NCI-H526 treated with DMSO at 0.1 percent for 48 hours (cell line): ENCODE measurements at regions not wholly inside any gene's neighbourhood (a gene's known extent, or its start where the extent isn't known, plus 50 kb on each side); places are given as distances from the start of the nearest gene placed in this dataset.
A peak's percentile ranks its signal among the peaks of the same experiment; 100 is the strongest.

Source experiments
- DNase-seq: peaks from one replicate; lab custom pipeline; 2025; lab: John Stamatoyannopoulos, UW

DNA sequence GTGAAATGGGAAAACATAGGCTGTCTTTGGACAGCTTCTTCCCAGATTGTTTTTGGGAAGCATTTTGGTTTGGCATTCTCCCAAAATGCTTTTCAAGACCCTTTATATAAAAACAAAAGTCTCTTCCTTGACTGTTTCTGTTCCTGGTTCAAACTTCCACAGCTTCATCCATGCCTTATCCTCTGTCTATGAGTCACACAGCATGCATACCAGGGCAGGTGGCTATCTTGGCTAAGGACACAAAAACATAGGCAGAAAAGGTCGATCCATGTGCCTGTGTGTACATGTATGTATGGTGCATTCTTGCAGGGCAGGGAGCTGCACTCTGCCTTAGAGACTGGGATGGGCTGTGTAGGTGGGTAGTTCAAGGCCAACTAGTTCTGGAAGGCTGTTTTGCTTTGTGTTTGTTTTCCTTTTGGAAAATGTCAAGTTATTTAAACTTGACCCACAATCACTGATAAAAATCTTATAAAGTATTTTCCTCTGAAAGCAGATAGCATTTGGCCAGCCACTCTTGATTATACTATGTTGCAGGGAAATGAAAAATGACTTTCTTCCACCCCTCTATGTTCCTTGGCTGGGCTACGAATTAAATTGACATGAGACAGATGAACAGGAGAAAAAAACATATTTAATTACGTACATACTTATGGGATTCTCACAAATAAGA is 437.0 kb downstream of the SIPA1L2 start:
- DNase-seq: no peak

DNA sequence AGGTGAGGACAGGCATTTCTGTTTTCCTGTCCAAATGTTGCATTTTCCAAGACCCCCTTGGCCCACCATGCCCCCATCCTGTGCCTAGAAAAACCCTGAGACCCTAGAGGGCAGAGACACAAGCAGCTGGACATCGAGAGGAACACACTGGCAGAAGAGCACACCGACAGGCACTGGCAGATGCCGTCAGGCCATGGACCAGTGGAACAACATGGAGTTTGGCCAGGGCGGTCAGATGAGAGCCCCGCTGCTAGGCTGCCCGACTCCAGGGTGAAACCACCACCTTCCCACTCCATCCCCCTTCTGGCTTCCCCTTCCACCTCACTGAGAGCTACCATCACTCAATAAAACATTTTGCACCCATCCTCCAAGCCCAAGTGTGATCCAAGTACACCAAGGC is 438.4 kb downstream of the SIPA1L2 start:
- no peak for DNase-seq

DNA sequence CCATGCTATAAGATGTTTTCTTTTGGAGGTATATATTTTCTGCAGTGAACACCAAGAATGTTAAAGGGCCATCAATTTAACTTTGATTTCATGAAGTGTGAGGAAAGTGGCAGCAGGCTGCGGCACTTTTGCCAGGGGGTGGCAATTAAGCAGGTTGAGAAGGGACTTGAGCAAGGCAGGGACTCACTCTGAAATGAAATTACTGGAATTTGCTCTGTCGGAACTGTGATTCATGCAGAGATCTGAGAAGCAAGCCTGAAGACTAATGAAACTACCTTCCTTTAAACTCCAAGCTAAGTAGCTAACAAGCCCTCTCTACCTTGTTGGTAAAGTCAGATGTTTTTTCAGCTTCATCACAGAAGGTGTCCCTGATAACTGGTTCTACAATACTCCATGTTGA is 441.6 kb downstream of the SIPA1L2 start:
- DNase-seq: no peak

DNA sequence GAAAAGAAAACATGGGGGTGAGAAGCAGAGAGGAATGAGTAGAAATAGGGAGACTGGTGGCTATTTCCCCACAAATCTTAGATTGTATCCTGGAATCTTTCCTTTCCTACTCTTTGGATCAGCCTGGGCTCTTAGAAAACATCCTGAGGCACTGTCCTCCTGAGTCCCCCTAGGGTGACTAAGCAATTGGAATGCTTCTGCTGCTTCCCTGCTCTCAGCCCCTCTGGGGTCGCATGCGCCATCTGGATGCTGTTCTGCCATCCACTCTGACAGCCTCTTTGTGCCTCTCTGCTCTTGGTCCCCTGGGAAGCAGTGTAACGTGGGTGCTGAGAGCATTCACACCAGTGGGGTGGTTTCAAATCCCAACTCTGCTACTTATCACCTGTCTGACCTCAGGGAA is 443.0 kb downstream of the SIPA1L2 start:
- DNase-seq: no peak

DNA sequence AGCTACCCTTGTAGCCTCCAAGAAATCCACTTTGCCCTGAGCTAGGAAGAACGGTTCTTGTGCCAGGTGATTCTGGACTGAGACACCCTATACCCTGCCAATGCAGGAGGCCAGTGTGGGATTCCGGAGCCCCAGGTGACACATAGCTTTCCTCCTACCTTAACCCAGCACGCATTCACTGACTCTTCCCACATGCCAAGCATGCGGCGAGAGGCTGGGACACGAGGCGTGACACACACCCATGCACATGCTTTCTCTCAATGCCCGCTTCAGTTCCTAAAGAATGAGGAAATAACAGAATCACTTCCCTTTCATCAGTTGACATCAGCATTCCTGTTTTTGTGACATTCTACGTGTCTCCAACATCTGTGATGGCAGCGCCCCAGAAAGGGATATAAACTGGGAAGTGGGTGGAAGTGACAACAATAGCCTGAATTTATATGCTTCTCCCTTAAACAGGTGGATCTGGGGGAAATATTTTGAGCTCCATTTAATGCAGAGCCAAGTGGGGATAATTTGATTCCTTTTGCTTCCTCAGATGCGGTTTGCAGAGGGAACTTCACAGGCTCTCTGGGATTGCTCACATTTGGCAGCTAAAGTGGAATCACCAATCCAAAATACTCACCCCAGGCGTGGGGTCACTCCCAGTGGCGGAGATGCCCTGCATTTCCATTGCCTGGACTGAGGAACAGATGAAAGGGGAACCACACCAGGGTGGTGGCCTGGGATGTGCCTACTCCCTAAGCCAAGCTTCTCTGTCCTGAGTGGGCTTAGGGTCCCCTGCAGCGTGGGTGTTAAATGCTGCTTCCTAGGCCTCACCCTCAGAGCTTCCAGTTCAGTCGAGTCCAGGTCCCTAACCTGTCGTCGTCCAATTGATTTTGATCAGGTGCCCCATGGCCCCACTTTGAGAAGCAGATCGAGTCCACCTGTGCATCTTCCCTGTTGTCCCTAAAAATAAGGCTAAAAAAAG is 445.1 kb downstream of the SIPA1L2 start:
- DNase-seq: no peak

DNA sequence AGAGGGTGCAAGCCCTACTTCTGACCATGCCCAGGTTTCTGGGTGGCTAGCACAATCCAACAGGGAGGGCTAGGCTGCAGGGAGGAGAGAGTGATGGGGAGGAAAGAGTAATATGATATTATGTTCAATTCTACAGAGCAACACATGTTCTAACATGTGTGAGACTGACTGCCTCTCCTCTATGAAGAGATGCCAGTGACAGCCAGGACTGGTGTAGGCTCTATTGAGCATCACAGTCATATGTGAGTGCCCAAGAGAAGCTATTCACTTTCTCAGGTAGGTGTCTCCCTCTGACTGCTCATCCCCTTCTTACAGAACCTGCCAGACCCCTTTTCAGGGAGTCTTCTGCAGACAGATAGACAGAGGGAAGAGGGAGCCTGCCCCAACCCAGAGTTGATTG is 446.1 kb downstream of the SIPA1L2 start:
- DNase-seq: peak; percentile 2

DNA sequence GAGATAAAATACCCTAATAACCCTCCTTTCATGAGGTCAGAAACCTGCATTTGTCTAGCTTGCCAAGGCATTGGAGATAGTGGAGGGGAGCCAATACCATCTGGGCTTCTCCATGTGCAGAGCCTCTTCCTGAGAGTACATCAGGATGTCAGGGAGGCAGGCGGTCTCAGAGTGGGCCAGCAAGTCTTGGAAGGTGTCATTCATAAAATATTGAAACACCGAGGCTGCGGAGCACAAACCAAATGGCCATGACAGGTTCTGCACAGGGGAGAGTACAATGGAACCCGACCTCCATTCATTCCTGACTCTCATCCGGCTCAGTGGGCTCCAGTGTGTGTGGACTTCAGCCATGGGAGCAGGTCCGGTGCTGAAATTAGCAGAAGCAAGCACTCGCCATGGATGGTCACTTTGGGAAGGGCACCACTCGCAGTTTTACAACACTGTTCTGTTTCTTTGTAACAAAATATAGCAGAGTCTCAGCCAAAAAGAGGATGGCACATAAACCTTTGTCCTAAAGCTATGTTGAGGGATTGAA is 446.6 kb downstream of the SIPA1L2 start:
- no peak for DNase-seq

DNA sequence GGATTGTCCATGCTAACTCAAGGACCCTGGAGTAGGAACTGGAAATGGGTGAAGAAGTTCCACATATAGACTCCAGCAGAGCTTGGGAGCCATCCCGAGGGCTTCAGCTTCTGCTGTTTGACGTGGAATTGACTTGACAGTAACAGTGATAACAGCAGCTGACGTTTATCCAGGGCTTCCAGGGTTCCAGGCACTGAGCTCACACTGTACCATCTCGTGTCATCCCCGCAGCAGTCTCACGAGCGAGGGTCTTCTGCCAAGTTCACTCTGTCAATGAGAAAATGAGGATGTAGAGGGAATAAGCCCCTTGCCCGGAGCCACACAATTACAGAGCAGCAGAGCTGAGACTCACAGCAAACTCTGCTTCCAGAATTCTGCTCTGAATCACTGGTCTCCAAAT is 447.7 kb downstream of the SIPA1L2 start:
- no peak for DNase-seq

DNA sequence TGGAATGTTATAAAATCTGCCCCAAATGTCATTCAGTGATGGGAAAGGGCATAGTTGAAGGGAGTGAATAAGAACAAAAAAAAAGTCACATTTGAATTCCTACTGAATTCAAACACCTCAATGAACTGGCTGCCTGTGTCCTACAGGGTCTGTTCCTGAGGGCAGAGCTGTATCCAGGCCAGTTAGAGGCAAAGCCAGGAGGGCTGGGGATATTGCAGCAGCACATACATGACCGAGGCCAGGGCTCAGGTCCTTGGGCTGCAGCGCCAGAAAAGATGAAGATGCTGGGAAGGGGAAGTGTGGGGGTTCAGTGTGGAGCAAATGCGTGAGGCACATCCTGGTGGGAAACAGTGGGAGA is 449.2 kb downstream of the SIPA1L2 start:
- no peak for DNase-seq

DNA sequence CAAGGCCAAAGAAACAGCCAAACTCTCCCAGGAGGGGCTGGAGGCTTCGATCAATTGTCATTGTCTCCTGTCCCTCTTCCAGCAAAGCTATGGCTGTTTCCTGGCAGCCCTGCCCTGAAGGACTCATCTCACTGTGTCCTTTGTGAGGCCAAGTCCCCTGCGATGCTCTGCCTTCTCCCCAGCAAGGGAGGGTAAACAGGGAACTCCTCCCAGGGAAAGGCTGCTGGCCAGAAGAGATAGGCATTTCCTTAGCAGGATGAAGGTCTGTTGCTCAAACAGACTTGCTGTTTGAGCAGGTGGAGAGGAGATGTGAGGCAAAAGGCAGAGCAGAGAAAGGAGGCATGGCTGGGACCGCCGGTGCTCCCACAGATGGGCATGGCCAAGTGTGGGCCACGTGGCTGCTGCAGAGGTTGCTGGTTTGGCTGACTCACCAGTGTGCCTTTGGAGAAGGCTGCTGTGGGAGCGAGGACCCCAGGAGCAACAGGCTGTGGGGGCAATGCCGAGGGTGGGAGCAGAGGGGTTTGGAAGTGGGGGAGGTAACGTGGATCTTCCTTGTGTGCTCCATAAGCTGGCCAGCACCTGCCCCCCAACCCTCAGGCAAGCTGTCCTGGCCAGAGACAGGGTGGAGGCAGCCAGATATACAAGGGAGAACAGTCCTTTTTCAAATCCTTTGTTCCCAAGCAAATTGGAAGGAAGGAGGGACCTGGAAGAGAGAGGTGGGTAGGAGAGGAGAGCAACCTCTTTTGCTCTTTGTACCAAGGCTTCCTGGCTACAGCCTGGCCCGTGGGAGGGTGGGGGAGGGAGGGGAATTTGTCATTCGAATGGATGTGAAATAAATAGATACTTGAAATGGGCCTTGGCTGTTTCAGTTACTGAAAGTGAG is 449.8 kb downstream of the SIPA1L2 start:
- no peak for DNase-seq

DNA sequence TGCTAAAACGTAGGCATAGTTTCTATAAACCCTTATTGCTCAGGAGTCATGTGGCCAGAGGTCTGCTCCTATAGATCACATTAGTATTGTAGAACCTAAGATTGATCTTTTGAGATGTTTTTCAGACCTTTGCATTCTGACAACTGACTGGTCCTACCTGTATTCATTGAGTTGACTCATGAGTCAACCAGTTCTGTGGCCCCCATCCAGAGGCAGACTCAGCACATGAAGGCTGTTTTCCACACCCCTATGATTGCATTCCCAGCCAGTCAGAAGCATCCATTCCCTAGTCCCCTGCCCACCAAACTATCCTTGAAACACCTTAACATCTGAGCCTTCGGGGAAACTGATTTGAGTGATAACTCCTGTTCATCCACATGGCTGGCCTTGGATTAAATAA is 451.7 kb downstream of the SIPA1L2 start:
- DNase-seq: no peak

DNA sequence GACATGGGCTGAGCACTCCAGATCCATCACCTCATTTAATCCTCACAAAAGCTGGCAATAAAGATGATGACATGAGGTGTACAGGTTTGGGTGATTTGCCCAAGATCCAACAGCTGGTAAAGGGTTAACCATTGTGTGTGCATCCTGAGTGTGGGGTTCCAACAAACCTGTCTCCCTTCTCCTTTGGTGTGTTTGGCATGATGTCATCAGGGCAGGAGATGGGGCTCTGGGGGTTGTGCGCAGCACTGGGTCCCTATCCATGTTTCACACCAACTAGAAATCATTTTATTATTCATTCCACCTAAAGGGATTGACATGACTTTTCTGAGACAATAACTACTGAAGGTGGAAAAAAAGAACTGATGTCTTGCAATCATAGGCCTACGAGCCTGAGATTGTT is 452.5 kb downstream of the SIPA1L2 start:
- DNase-seq: no peak

DNA sequence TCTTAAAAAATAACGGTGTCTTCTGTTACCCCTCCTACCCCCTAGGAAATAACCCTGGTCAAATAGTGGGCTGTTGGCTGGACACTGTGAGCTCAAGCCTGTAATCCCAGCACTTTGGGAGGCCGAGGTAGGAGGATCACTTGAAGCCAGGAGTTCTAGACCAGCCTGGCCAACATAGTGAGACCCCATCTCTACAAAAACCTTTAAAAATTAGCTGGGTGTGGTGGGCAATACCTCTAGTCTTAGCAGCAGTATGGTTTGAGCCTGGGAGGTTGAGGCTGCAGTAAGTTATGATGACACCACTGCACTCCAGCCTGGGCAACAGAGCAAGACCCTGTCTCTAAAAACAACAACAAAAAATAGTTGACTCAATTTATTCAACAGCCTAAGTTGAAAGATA is 453.7 kb downstream of the SIPA1L2 start:
- DNase-seq: no peak

DNA sequence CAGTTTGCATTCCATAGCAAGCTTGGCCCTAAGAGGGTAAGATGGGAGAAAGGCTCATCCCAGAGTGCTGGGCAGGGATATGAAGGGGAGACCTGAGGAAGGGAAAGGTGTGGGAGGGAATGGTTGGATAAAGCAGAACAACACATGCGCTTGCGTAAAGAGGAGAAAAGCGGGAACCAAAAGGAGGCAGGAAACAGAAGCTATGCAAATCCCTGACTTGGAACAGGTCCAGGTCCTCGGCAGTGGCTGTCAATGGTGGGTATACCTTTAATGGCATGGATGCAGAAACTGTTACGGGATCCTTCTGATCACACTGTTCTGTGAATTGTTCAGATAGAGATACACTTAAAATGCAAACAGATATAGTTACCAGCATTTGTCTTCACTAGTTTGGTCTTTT is 455.6 kb downstream of the SIPA1L2 start:
- peak; percentile 59 for DNase-seq

DNA sequence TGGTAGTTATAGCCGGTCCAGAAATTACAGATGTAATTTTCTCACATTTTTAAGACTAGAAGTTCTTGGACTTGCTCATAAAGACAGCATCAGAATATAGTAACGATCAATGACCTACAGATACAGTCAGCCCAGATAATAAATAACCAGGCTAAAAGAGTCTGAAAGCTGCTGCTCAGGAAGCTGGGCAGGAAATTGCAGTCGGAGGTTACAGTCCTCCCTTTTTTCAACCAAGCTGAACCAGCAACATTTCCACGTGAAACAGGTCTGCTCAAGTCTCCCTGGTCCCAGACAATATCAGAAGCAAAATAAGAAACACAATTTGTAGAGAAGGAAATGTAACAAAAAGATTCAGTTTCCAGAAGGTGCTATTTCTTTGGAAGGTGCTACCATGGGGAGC is 457.4 kb downstream of the SIPA1L2 start:
- DNase-seq: no peak

DNA sequence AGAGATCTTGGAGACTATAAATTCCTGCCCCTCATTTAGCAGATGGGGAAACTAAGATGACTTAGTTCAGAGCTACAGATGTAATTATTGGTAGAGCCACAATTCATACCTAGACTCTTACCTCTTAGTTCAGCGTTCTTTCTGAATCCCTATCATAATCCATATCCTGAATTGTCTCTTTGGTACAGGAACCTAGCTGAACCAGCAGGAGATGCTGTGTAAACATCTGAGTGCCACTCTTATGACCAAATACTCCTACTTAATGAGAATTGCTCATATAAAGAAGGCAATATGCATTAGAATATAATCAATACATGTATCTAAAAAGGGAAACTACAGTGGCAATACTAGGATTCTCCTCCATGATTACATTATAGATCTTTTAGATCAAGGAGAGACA is 459.0 kb downstream of the SIPA1L2 start:
- DNase-seq: no peak

DNA sequence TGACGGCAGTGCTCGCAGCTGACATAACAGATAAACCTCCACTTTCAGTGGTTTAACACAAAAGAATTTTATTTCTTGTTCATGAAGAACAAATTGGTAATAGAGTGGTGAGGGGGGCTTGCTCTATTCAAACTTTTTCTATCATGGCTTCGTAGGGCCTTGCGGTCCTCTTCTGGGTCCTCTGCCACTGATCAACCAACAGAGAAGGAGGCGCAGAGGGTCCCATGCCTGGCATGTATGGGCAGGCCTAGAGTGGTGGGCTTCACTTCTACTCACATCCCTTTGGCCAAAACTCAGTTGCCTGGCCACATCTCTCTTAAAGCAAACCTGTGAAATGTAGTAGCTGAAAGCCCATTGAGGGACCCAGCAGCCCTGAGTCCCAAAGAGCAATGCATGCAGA is 460.5 kb downstream of the SIPA1L2 start:
- no peak for DNase-seq

DNA sequence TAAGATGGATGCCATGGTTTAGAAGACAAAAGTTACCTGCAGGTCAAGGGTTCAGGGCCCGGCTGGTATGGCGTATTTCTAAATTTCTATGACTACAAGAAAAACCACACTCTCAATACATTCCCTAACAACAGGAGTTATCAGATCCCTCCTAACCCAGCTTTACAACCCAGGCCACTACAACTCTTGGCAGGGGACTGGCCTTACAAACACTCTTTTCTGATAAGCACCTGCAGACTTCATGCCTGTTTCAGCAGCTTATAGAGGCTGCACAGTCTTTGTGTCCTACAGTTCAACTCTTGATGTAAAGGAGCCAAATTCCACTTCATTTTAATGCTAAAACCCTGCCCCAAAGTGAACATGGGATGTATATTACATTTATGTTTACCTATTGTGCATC is 461.4 kb downstream of the SIPA1L2 start:
- DNase-seq: no peak

DNA sequence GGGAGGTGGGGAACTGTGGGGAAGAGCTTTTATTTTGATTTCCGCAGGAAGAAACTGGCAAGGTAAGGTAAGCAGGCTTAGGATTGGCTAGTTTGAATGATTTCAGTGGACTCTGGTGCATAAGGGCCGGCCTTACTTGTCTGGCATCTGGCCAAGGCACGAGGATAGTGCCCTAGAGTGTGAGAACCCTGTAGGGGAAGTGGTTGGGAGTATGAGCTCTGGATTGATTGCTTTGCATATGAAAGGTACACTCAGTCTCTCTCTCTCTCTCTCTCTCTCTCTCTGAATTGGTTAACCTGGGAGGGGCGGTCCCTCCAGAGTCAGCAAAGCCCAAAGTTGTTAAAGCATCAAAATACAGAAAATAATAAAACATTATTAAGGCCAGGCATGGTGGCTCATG is 463.0 kb downstream of the SIPA1L2 start:
- no peak for DNase-seq

DNA sequence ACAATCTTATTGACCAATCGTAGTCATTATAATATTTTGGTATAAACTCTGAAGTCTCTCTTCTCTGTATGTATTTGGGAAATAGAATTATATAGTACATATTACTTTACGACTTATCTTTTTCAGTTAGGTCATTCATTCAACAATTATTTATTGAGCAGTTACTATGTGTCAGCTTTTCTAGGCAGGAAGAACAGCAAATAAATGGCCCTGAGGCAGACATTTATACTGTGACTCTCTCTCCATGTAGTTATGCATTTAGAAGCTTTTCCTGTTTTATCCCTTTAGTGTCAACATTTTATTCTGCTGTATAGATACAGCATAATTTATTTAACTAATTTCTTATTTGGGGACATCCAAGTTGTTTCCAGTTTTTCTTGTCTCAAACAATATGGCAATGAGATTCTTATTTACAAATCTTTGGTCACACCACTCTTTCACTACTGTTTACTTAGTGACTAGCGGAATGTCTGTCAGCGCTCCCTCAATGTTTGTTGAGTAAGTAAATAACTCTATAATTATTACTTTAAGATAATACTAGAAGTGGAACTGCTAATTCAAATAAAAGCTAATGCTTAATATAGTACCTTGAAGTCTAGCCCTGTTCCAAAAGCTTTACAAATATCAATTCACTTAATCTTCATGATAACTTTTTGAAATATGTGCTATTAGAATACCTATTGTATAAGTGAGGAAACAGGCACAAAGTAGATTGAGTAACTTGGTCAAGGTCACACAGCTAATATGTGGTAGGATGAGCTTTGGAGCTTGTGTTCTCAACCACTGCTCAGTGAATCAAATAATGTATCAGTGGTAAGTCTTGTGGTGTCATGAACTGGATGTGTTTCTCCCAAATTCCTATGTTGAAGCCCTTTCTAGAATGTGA is 465.6 kb downstream of the SIPA1L2 start:
- DNase-seq: no peak

DNA sequence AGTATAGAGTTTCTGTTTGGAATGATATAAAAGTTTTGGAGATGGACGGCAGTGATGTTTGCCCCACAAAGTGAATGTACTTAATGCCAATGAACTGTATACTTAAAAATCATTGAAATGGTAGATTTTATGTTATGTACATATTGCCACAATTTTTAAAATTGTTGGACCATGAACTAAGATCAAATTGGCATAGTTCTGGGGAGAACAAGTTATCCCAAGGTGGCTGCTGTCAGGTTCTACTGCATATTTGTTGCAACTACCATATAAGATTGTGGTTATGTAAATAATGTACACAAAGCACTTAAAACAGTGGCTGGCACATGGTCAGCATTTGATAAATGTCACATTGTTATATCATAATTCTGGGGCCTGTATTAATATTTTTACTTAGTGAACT is 466.4 kb downstream of the SIPA1L2 start:
- DNase-seq: no peak
